Activated gamma-delta T cell treated with anti-CD3 and anti-CD28 coated beads, Interleukin-2, amount 50 U/mL, for 16 hours (primary cell): ENCODE measurements at regions not wholly inside any gene's neighbourhood (a gene's known extent, or its start where the extent isn't known, plus 50 kb on each side); places are given as distances from the start of the nearest gene placed in this dataset.
A peak's percentile ranks its signal among the peaks of the same experiment; 100 is the strongest.

Experiments
- DNase-seq: peaks from one replicate; pipeline ENCODE4 v3.0.0-alpha.2; 2020; ENCODE audit warnings: low read depth

- no peak for DNase-seq
These were observed 103.9 kb upstream of the UBL3 start for GRCh38 chr13:29954082-29955028.

GRCh38 chr13:29953542-29953941, 103.1 kb upstream of the UBL3 start:
- no peak for DNase-seq

- DNase-seq = no peak
These were observed 101.8 kb upstream of the UBL3 start for GRCh38 chr13:29952245-29952644.

GRCh38 chr13:29948791-29949190, 98.4 kb upstream of the UBL3 start:
- no peak for DNase-seq

- DNase-seq = no peak
These were observed 97.8 kb upstream of the UBL3 start for GRCh38 chr13:29948244-29948643.

- no peak for DNase-seq
These were observed 97.4 kb upstream of the UBL3 start for GRCh38 chr13:29947839-29948238.

GRCh38 chr13:29946093-29946492, 95.7 kb upstream of the UBL3 start:
- no peak for DNase-seq

GRCh38 chr13:29943686-29944085, 93.3 kb upstream of the UBL3 start:
- no peak for DNase-seq

DNA sequence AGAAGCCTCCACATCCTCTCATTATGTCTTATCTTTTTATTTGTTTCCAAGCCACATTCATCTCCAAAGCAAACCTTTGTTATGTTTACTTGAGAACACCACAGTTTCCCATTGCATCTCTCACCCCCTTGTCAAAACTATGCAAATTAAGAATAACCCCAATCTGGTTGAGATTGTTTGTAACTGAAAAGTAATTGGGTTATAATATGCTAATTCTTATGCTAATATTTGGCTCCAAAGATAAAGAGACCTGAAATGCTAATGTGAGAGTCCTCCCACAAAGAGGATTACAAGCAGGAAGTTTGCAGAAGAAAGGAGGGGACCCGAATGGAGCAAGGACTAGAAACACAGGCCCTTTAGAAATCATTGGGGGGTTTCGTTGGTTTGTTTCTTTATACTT, 92.9 kb upstream of the UBL3 start:
- no peak for DNase-seq

GRCh38 chr13:29940715-29941114, 90.3 kb upstream of the UBL3 start:
- DNase-seq = no peak

- no peak for DNase-seq
These were observed 88.7 kb upstream of the UBL3 start for GRCh38 chr13:29939158-29939557.

DNA sequence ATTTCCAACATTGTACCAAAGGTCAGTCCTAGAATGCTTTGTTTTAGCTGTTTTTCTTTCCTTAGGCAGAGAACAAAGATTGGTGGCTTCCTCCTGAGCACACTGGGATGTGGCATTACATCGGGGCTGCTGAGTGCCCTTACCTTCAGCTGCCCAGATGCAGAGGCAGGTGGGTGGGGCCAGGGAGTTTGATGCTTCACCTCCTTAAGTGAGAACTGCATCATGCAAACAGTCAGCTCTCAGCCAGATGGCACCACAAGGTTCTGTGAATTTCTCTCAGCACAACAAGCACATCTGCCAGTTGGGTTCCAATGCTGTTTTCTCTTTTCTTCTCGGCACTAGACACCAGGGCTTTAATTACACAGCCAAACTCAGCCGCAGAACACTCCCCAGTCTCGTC, 87.4 kb upstream of the UBL3 start:
- DNase-seq = no peak

DNA sequence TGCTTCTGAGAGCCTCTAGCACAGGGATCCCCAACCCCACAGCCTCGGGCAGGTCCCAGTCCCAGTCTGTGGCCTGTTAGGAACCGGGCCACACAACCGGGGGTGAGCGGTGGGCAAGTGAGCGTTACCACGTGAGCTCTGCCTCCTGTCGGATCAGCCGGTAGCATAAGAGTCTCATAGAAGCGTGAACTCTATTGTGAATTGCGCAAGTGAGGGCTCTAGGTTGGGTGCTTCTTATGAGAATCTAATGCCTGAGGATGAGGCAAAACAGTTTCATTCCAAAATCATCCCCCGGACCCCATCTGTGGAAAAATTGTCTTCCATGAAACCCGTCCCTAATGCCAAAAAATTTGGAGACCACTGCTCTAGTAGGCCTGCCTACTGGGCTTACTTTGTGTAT, 87.0 kb upstream of the UBL3 start:
- DNase-seq = no peak

- DNase-seq = no peak
These were observed 86.5 kb upstream of the UBL3 start for GRCh38 chr13:29936956-29937355.

DNA sequence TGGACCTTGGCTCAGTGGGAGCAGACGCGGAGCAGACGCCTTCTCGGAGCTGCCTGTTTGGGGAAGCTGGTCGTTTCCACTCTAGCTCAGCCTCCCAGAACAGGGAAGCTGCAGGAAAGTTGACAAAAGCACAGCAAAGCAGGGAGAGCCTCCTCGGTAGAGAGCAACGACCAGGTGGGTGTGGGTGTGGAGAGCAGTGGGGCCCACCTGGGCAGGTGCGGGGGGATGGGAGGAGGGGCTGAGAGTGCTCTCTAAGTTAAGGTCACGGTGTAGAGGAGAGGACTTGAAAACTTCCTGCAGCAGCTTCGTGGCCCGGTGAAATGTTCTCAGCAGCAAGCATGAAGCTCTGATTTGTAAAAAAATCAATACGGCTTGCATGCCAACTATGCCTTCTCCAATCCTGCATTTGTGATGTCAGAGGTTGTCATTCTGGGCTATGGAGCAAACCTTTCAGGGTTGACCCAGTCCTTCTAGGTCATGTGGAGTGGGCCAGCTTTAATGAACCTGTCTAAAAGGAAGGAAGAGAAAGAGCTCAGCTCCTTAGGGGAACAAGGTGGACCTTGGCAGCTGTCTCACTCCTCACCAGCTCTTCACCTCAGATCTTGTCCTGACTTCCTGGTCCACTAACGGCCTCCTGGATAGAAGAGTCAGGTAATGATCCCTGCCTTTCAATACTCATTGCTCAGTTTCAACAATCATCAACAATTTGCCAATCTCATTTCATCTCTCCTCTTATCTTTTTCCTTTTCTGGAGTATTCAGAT, 85.8 kb upstream of the UBL3 start:
- no peak for DNase-seq

- DNase-seq = peak; percentile 60
These were observed 85.0 kb upstream of the UBL3 start for GRCh38 chr13:29935309-29935981.

DNA sequence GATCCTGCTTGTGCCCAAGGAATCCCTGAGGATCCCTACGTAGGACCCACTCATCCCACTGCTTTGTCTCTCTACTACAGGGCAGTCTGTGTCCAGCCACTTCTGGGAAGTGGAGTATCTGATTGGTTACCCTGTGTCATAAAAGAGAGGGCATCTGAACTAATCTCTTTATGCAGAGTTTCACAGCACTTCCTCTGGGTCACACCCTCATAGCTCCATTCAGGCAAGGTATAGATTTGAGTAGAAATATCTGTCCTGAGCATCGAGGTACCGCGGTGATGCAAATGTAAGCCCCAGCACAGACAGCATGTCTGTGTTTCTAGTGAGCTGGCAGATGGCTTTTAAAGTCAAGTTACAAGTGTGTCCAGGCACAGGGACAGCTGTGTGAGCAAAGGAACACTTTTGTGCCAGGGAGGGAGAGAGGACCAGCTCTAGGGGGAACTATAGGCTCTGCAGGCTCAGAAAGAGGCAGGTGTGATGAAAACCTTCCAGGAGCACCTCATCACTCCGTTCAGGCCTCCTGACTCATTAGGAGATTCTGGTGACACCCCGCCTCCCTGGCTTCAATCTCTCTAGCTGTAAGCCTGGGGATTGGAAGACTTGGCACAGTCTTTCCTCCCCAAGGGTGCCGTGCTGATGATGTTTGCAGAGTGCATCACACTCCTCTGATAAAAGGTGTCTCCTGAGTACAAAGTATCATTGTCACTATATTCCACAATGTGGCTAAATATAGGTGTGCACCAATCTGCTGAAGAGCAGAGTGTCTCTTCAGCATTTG, 84.3 kb upstream of the UBL3 start:
- no peak for DNase-seq

GRCh38 chr13:29933401-29933800, 83.0 kb upstream of the UBL3 start:
- no peak for DNase-seq

DNA sequence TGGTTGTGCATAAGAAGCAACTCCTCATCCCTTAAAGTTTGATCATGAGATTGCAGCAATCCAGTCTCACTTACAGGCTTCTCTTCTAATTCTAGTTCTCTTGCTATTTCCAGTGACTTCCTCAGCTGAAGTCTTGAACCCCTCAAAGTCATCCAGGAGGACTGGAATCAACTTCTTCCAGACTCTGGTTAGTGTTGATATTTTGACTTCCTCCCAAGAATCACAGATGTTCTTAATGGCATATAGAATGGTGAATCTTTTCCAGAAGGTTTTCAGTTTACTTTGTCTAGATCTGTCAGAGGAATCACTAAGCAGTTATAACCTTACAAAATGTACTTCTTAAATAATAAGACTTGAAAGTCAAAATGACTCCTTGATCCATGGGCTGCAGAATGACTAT, 81.3 kb upstream of the UBL3 start:
- no peak for DNase-seq

DNA sequence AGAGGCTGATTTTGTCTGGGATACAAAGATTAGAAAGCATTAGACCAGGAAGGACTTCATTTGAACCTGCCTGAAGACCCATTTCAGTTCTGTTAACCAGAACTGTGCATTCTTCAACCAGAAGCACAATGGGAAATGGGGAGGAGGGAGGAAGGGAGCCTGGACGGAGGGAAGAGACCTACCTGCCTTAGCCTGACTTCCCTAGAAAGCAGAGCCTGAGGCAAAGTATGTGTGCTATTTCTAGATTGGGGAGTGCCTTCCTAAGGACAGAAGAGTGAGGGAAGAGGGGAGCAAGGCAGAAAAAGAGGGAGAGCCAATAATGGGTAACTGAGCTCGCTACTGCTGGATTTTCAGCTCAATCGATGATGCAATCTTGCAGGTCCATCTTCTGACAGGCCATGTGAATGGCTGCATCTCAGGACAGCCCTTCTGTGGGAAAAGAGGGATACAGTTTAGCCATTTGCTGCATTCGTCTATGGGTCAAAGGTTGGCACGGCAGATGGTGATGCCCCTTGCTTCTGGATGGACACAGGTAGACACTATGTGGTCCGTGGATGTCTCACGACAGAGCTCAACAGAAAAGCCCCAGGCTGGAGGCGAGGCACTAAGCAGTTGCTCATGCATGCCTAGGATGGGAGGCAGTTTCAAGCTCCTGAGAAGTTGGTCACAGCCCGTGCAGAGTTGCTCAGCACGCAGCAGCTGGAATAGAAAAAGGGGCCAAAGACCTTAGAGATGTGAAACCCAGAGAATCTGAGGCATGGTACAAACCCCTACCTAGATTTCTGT, 78.8 kb upstream of the UBL3 start:
- no peak for DNase-seq

- DNase-seq = no peak
These were observed 75.7 kb upstream of the UBL3 start for GRCh38 chr13:29926098-29926476.
